ENCODE measurements at regions not wholly inside any gene's neighbourhood (a gene's known extent, or its start where the extent isn't known, plus 50 kb on each side); places are given as distances from the start of the nearest gene placed in this dataset.
"Not testable (repeated sequence)": the region's sequence is repeated elsewhere in the genome, so short reads cannot be mapped to it uniquely, and the experiment has no call there.

- DNase-seq (ENCODE audit: low read depth) = not testable (repeated sequence)
These were observed 778.1 kb downstream of the DIPK2A start for GRCh38 chr3:144749536-144750253.

GRCh38 chr3:144754076-144754783 lies 782.6 kb downstream of the DIPK2A start:
- no peak for DNase-seq (ENCODE audit: low read depth)

- no peak for DNase-seq (ENCODE audit: low read depth)
These were observed 785.2 kb downstream of the DIPK2A start for GRCh38 chr3:144756704-144757440.

- DNase-seq (ENCODE audit: low read depth) = no peak
These were observed 789.2 kb downstream of the DIPK2A start for GRCh38 chr3:144760831-144761230.

- DNase-seq (ENCODE audit: low read depth) = no peak
These were observed 790.5 kb downstream of the DIPK2A start for GRCh38 chr3:144762091-144762490.

GRCh38 chr3:144763878-144764454 lies 792.3 kb downstream of the DIPK2A start:
- DNase-seq (ENCODE audit: low read depth) = no peak

- DNase-seq (ENCODE audit: low read depth) = no peak
These were observed 798.7 kb downstream of the DIPK2A start for GRCh38 chr3:144770281-144770680.

GRCh38 chr3:144770915-144771351 lies 799.3 kb downstream of the DIPK2A start:
- DNase-seq (ENCODE audit: low read depth) = no peak

- DNase-seq (ENCODE audit: low read depth) = no peak
These were observed 799.8 kb downstream of the DIPK2A start for GRCh38 chr3:144771381-144771870.

- no peak for DNase-seq (ENCODE audit: low read depth)
These were observed 800.7 kb downstream of the DIPK2A start for GRCh38 chr3:144772372-144772771.

- DNase-seq (ENCODE audit: low read depth) = no peak
These were observed 801.7 kb downstream of the DIPK2A start for GRCh38 chr3:144773350-144773749.

GRCh38 chr3:144774897-144775296 lies 803.3 kb downstream of the DIPK2A start:
- DNase-seq (ENCODE audit: low read depth) = no peak

GRCh38 chr3:144775551-144775950 lies 803.9 kb downstream of the DIPK2A start:
- DNase-seq (ENCODE audit: low read depth) = no peak

- DNase-seq (ENCODE audit: low read depth) = no peak
These were observed 806.3 kb downstream of the DIPK2A start for GRCh38 chr3:144777906-144778305.

GRCh38 chr3:144791034-144791433 lies 819.4 kb downstream of the DIPK2A start:
- no peak for DNase-seq (ENCODE audit: low read depth)

- no peak for DNase-seq (ENCODE audit: low read depth)
These were observed 830.3 kb downstream of the DIPK2A start for GRCh38 chr3:144801890-144802289.

- DNase-seq (ENCODE audit: low read depth) = no peak
These were observed 837.8 kb downstream of the DIPK2A start for GRCh38 chr3:144809380-144809779.

- DNase-seq (ENCODE audit: low read depth) = no peak
These were observed 838.5 kb downstream of the DIPK2A start for GRCh38 chr3:144810160-144810559.

- DNase-seq (ENCODE audit: low read depth) = no peak
These were observed 844.0 kb downstream of the DIPK2A start for GRCh38 chr3:144815655-144816054.

GRCh38 chr3:144816323-144816722 lies 844.7 kb downstream of the DIPK2A start:
- no peak for DNase-seq (ENCODE audit: low read depth)

GRCh38 chr3:144818973-144819372 lies 847.4 kb downstream of the DIPK2A start:
- no peak for DNase-seq (ENCODE audit: low read depth)

- not testable (repeated sequence) for DNase-seq (ENCODE audit: low read depth)
These were observed 848.6 kb downstream of the DIPK2A start for GRCh38 chr3:144820232-144820631.

All from non-pigmented ciliary epithelial cell (primary cell).